B cell (primary cell): ENCODE measurements at regions not wholly inside any gene's neighbourhood (a gene's known extent, or its start where the extent isn't known, plus 50 kb on each side); places are given as distances from the start of the nearest gene placed in this dataset.

Experiments used
- EZH2 ChIP-seq: IDR thresholded peaks from 2 replicates; pipeline ENCODE4 v1.6.1; 2012; ENCODE audit warnings: borderline replicate concordance, low read depth, mild to moderate bottlenecking, moderate library complexity, low read length; ENCODE audit not compliant: insufficient read depth, poor library complexity, severe bottlenecking
- TF ChIP-seq, protein P1 (sequence below): fragments of 200-600 bp; IDR thresholded peaks from one replicate; pipeline ENCODE4 v1.8.0; 2022; ENCODE audit warnings: antibody characterized with exemption, mild to moderate bottlenecking

DNA sequence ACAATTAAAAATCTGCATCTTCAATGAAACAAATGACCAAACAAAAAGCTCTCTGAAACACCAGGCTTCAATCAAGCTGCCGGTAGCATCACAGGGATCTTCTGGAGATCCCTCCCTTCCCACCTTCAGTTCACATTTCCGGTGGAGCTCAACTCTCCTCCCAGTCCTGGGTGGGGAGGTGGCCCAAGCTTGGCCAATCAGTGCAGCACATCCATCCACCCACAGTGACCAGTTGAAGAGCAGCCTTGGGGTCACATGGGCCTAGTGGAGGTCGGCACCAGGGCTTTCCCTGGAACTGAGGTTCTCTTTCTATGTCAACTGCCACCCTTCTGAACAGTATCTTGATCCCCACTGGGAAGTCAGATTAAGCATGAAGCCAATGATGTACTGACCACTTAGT is 620.1 kb upstream of the MGMT start:
- TF ChIP-seq EZH2 = no peak
- TF ChIP-seq, protein P1, sequence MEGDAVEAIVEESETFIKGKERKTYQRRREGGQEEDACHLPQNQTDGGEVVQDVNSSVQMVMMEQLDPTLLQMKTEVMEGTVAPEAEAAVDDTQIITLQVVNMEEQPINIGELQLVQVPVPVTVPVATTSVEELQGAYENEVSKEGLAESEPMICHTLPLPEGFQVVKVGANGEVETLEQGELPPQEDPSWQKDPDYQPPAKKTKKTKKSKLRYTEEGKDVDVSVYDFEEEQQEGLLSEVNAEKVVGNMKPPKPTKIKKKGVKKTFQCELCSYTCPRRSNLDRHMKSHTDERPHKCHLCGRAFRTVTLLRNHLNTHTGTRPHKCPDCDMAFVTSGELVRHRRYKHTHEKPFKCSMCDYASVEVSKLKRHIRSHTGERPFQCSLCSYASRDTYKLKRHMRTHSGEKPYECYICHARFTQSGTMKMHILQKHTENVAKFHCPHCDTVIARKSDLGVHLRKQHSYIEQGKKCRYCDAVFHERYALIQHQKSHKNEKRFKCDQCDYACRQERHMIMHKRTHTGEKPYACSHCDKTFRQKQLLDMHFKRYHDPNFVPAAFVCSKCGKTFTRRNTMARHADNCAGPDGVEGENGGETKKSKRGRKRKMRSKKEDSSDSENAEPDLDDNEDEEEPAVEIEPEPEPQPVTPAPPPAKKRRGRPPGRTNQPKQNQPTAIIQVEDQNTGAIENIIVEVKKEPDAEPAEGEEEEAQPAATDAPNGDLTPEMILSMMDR = no peak
